B cell (primary cell): ENCODE measurements at regions not wholly inside any gene's neighbourhood (a gene's known extent, or its start where the extent isn't known, plus 50 kb on each side); places are given as distances from the start of the nearest gene placed in this dataset.

ENCODE experiments used
- ATAC-seq: fragments of 200-7000 bp; cut with Tn5 transposase; one replicate; pipeline ENCODE4 v1.10.0; 2021; ENCODE audit warnings: low read depth, mild to moderate bottlenecking, moderate number of reproducible peaks, moderate library complexity
- CTCF ChIA-PET: fragments of 350-600 bp; sonication (Branson Sonifier 250); formaldehyde crosslinking; loops from one replicate; lab custom pipeline; 2021; ENCODE audit warnings: antibody characterized with exemption, inconsistent platforms; lab: Charles Lee
- POLR2A ChIA-PET: fragments of 350-600 bp; sonication (Branson Sonifier 250); formaldehyde crosslinking; loops from one replicate; lab custom pipeline; 2021; ENCODE audit warnings: antibody characterized with exemption; lab: Charles Lee
- DNase-seq: peaks from one replicate; pipeline ENCODE4 v3.0.0; 2013
- H2AFZ ChIP-seq: 2 replicates; pipeline ENCODE4 v1.6.1; 2012; ENCODE audit warnings: mild to moderate bottlenecking, low read depth, low read length; ENCODE audit not compliant: insufficient read depth, poor library complexity, severe bottlenecking
- H3K27ac ChIP-seq, 2 donors: 1 replicate in 1 of 2; 2 replicates in 1 of 2; pipeline ENCODE4 v1.5.1; 2012 to 2013; ENCODE audit warnings: low read length in 2 of 2, mild to moderate bottlenecking in 2 of 2, moderate library complexity in 1 of 2
- H3K27me3 ChIP-seq, 4 experiments: fragments of 200-600 bp in 1 of 4; sonication (generic) in 1 of 4; replicated peaks in 1 of 4; 1 replicate in 2 of 4; 2 replicates in 2 of 4; pipeline versions ENCODE4 v1.6.1 to v1.7.0; 2013 to 2016; ENCODE audit warnings: low read length in 3 of 4, mild to moderate bottlenecking in 2 of 4, mixed read lengths in 1 of 4, moderate library complexity in 1 of 4; ENCODE audit not compliant: insufficient read depth in 4 of 4, control insufficient read depth in 3 of 4; ENCODE audit errors: control extremely low read depth in 1 of 4
- H3K36me3 ChIP-seq, 2 experiments: replicated peaks in 1 of 2; 1 replicate in 1 of 2; 2 replicates in 1 of 2; pipeline versions ENCODE4 v1.6.1 to v1.7.1; 2013; ENCODE audit warnings: low read length in 1 of 2; ENCODE audit not compliant: insufficient read depth in 2 of 2, control insufficient read depth in 1 of 2; ENCODE audit errors: control extremely low read depth in 1 of 2, extremely low read depth in 1 of 2
- H3K4me1 ChIP-seq, 2 donors: fragments of 200-600 bp in 1 of 2; sonication (generic) in 1 of 2; 1 replicate in 1 of 2; 2 replicates in 1 of 2; pipeline versions ENCODE4 v1.5.1 to v1.6.1; 2013 to 2017; ENCODE audit warnings: low read length in 2 of 2; ENCODE audit not compliant: control insufficient read depth in 2 of 2, insufficient read depth in 2 of 2
- H3K4me2 ChIP-seq: replicated peaks from 2 replicates; pipeline ENCODE3; 2012; ENCODE audit warnings: mild to moderate bottlenecking, low read depth, low read length; ENCODE audit not compliant: poor library complexity, severe bottlenecking
- H3K4me3 ChIP-seq, 5 experiments: fragments of 200-600 bp in 1 of 5; sonication (generic) in 1 of 5; 1 replicate in 3 of 5; 2 replicates in 2 of 5; pipeline versions ENCODE4 v1.5.1 to v1.7.0; 2011 to 2016; ENCODE audit warnings: low read length in 4 of 5, mild to moderate bottlenecking in 4 of 5, low read depth in 2 of 5, control low read depth in 1 of 5, moderate library complexity in 1 of 5; ENCODE audit not compliant: insufficient read depth in 1 of 5; ENCODE audit errors: control extremely low read depth in 1 of 5, extremely low read depth in 1 of 5
- H3K79me2 ChIP-seq: fragments of 200-600 bp; sonication (generic); one replicate; pipeline ENCODE4 v1.6.0; 2016; ENCODE audit warnings: low read length; ENCODE audit not compliant: control insufficient read depth, insufficient read depth
- H3K9ac ChIP-seq: fragments of 200-600 bp; sonication (generic); 2 replicates; pipeline ENCODE4 v1.6.1; 2017; ENCODE audit warnings: mild to moderate bottlenecking, low read length, moderate library complexity
- H3K9me3 ChIP-seq, 3 donors: one replicate each; pipeline versions ENCODE4 v1.6.1 to v1.7.1; 2013; ENCODE audit warnings: low read length in 2 of 3; ENCODE audit not compliant: control insufficient read depth in 2 of 3, insufficient read depth in 1 of 3; ENCODE audit errors: control extremely low read depth in 1 of 3
- H4K20me1 ChIP-seq: 2 replicates; pipeline ENCODE4 v1.6.0; 2012; ENCODE audit warnings: mild to moderate bottlenecking, low read length; ENCODE audit not compliant: insufficient read depth, control insufficient read depth, poor library complexity, severe bottlenecking
- H3K27ac Mint-ChIP-seq: one replicate; pipeline ENCODE4 v1.8.0; 2021; ENCODE audit warnings: mixed read lengths
- H3K27me3 Mint-ChIP-seq: one replicate; pipeline ENCODE4 v1.8.0; 2021; ENCODE audit warnings: mixed read lengths
- H3K4me1 Mint-ChIP-seq: one replicate; pipeline ENCODE4 v1.8.0; 2021; ENCODE audit warnings: mixed read lengths
- H3K4me3 Mint-ChIP-seq: one replicate; pipeline ENCODE4 v1.8.0; 2021; ENCODE audit warnings: mixed read lengths
- H3K9me3 Mint-ChIP-seq: one replicate; pipeline ENCODE4 v1.8.0; 2022; ENCODE audit warnings: mixed read lengths; ENCODE audit not compliant: insufficient read depth
- CTCF ChIP-seq: fragments of 200-600 bp; IDR thresholded peaks from one replicate; pipeline ENCODE4 v1.8.0; 2022; ENCODE audit warnings: antibody characterized with exemption, mild to moderate bottlenecking
- EZH2 ChIP-seq: IDR thresholded peaks from 2 replicates; pipeline ENCODE4 v1.6.1; 2012; ENCODE audit warnings: borderline replicate concordance, low read depth, mild to moderate bottlenecking, moderate library complexity, low read length; ENCODE audit not compliant: insufficient read depth, poor library complexity, severe bottlenecking
- WGBS: methylation state at CpG from one replicate; pipeline ENCODE4 v1.1.5; 2013; ENCODE audit warnings: missing lambda C conversion rate; ENCODE audit not compliant: insufficient coverage; 5-methylcytosine and 5-hydroxymethylcytosine counted together
- intact Hi-C: fragments of 100-400 bp; cut with micrococcal nuclease; formaldehyde crosslinking; loops from one replicate; pipeline ENCODE4 v1.10.0; 2022

DNA sequence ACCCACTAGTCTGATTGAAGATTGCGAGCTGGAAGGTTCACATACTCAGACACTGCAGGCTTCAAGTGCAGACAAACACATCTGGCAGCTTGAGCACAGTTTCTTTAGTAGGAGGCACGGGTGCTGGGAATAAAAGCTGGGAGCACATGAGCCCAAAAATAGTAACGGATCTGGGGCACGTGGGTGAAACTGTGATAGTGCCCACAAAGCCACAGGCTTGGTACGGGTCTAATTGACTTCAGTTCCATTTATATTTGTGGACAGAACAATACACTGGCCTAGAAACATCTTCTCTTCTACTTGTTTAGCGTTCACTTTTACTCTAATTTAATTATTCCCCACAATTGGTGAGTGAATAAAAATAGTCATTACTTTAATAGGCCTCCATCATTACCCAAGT is 2370.7 kb downstream of the PCDH7 start:
- H3K27ac Mint-ChIP-seq = no peak overlapping the region
- no peak for TF ChIP-seq CTCF
- TF ChIP-seq EZH2 = no peak
- intact Hi-C loops = no loop called here
- H3K27me3 Mint-ChIP-seq = no peaks in the 10 kb centered on the region
- H3K9me3 Mint-ChIP-seq = no peaks in the 10 kb centered on the region
- H3K79me2 ChIP-seq = no peaks in the 10 kb centered on the region
- no peak overlapping the region for H2AFZ ChIP-seq
- ATAC-seq (no peak), DNase-seq (no peak)
- no peaks in the 10 kb centered on the region for H3K4me1 ChIP-seq
- H3K4me2 ChIP-seq = no peak overlapping the region
- ChIA-PET POLR2A (no interaction called here), CTCF (no interaction called here)
- H3K4me1 Mint-ChIP-seq = no peaks in the 10 kb centered on the region
- H3K4me3 ChIP-seq = no peak overlapping the region
- no peak overlapping the region for H3K27ac ChIP-seq
- H3K27me3 ChIP-seq = no peaks in the 10 kb centered on the region
- no peak overlapping the region for H3K9ac ChIP-seq
- no peak overlapping the region for H3K4me3 Mint-ChIP-seq
- no peaks in the 10 kb centered on the region for H3K9me3 ChIP-seq
- 88% methylated on average over 4 of the region's 6 CpGs for WGBS
- H3K36me3 ChIP-seq = no peaks in the 10 kb centered on the region
- no peaks in the 10 kb centered on the region for H4K20me1 ChIP-seq

DNA sequence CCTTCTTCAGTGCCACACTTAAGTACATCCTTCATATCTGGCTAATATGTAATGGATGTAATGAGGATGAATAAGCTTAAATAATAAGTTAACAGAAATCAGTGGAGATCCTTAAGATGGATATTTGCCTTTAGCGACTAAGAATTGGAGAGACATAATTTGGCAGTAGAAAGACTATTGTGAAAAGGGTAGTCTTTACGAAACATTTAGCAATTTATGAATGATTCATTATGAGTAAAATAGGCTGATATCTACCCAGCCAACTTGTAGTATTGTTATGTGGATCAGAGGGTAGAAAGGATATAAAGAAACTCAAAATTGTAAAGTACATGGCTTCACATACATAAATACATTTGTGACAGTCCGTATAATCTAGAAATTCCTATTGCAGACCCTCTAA is 2371.8 kb downstream of the PCDH7 start:
- Mint-ChIP-seq H3K9me3 (no peaks in the 10 kb centered on the region), H3K27me3 (no peaks in the 10 kb centered on the region), H3K27ac (no peak overlapping the region), H3K4me3 (no peak overlapping the region), H3K4me1 (no peaks in the 10 kb centered on the region)
- ATAC-seq = no peak
- DNase-seq = no peak
- H3K9ac ChIP-seq = no peak overlapping the region
- no CpG with 5 or more reads among the region's 3 CpGs for WGBS
- no peaks in the 10 kb centered on the region for H3K79me2 ChIP-seq
- TF ChIP-seq CTCF = no peak
- TF ChIP-seq EZH2 = no peak
- H3K27me3 ChIP-seq = no peaks in the 10 kb centered on the region
- no peak overlapping the region for H3K4me3 ChIP-seq
- intact Hi-C loops = no loop called here
- no peaks in the 10 kb centered on the region for H4K20me1 ChIP-seq
- no peak overlapping the region for H3K4me2 ChIP-seq
- H3K9me3 ChIP-seq = no peaks in the 10 kb centered on the region
- POLR2A ChIA-PET = no interaction called here
- no peaks in the 10 kb centered on the region for H3K36me3 ChIP-seq
- CTCF ChIA-PET = no interaction called here
- no peak overlapping the region for H3K27ac ChIP-seq
- H3K4me1 ChIP-seq = no peaks in the 10 kb centered on the region
- H2AFZ ChIP-seq = no peak overlapping the region
